ENCODE measurements at regions not wholly inside any gene's neighbourhood (a gene's known extent, or its start where the extent isn't known, plus 50 kb on each side); places are given as distances from the start of the nearest gene placed in this dataset.

GRCh38 chr5:104062621-104063377 is 500.2 kb upstream of the NUDT12 start:
- Histone ChIP-seq H3K18ac (ENCODE audit: insufficient read length, low read depth, low read length) (no peak overlapping the region), H3K23ac (ENCODE audit: insufficient read length, low read depth, low read length) (no peak overlapping the region), H3K4ac (ENCODE audit: low read depth, low read length) (no peak overlapping the region), H2BK15ac (ENCODE audit: low read depth, low read length) (no peak overlapping the region), H2BK5ac (ENCODE audit: insufficient read length, low read length) (no peak overlapping the region), H3K23me2 (ENCODE audit: insufficient read length, low read depth, low read length, poor library complexity, severe bottlenecking) (no peaks in the 10 kb centered on the region), H2BK20ac (ENCODE audit: low read depth, low read length, poor library complexity, severe bottlenecking) (no peak overlapping the region), H3K79me1 (ENCODE audit: insufficient read depth, low read depth, low read length, poor library complexity, severe bottlenecking) (no peaks in the 10 kb centered on the region), H4K20me1 (ENCODE audit: control insufficient read depth, insufficient read depth, insufficient read length) (no peaks in the 10 kb centered on the region), H3K9ac (ENCODE audit: extremely low read depth, insufficient read length, low read length) (no peak overlapping the region), H4K8ac (replicated peaks; ENCODE audit: insufficient read length, low read depth, low read length) (no peak overlapping the region), H3K27me3 (ENCODE audit: insufficient read depth, low read length) (no peaks in the 10 kb centered on the region), H3K9me3 (ENCODE audit: control insufficient read depth, low read depth, low read length) (no peaks in the 10 kb centered on the region), H3T11ph (ENCODE audit: low read length) (no peak overlapping the region), H4K91ac (ENCODE audit: insufficient read length, low read depth, low read length) (no peak overlapping the region), H3K4me1 (ENCODE audit: insufficient read depth, low read length) (no peaks in the 10 kb centered on the region), H2AK5ac (ENCODE audit: insufficient read length, low read length) (no peak overlapping the region), H2BK120ac (ENCODE audit: low read depth, low read length, poor library complexity, severe bottlenecking) (no peak overlapping the region), H3K56ac (ENCODE audit: insufficient read length, low read depth, low read length) (no peak overlapping the region), H2BK12ac (ENCODE audit: insufficient read length, low read depth, low read length) (no peak overlapping the region), H3K27ac (ENCODE audit: insufficient read length, low read depth, low read length) (no peak overlapping the region), H3K14ac (ENCODE audit: insufficient read depth, low read length) (no peak overlapping the region), H2AFZ (ENCODE audit: low read length) (no peak overlapping the region), H3K4me2 (ENCODE audit: insufficient read depth, insufficient read length, low read length) (no peak overlapping the region), H4K5ac (ENCODE audit: insufficient read length, low read depth, low read length) (no peak overlapping the region), H3K79me2 (ENCODE audit: insufficient read depth, low read length) (no peaks in the 10 kb centered on the region)
- WGBS (ENCODE audit: extremely low coverage, insufficient read length, low lambda C conversion rate), result no CpG with 5 or more reads among the region's 9 CpGs
- Mint-ChIP-seq H3K27ac (peak overlapping the region; percentile 80 to 90 (median 88); a peak in 6 of 7 replicates), H3K9me3 (peaks cover 0 to 3% of the 10 kb centered on the region in 2 experiments; a peak in 3 of 5 replicates), H3K4me3 (peak overlapping the region in 1 of 2 experiments; percentile 16; a peak in 1 of 5 replicates), H3K36me3 (ENCODE audit: insufficient read depth in 1 of 3, low read depth in 3 of 3) (peaks cover 0 to 18% (median 2%) of the 10 kb centered on the region in 3 experiments; a peak in 4 of 7 replicates), H3K4me1 (peaks cover 14 to 16% of the 10 kb centered on the region in 2 experiments), H3K27me3 (ENCODE audit: low read depth) (no peaks in the 10 kb centered on the region)
- DNase-seq, result peak; percentile 38
- TF ChIP-seq, protein P1, sequence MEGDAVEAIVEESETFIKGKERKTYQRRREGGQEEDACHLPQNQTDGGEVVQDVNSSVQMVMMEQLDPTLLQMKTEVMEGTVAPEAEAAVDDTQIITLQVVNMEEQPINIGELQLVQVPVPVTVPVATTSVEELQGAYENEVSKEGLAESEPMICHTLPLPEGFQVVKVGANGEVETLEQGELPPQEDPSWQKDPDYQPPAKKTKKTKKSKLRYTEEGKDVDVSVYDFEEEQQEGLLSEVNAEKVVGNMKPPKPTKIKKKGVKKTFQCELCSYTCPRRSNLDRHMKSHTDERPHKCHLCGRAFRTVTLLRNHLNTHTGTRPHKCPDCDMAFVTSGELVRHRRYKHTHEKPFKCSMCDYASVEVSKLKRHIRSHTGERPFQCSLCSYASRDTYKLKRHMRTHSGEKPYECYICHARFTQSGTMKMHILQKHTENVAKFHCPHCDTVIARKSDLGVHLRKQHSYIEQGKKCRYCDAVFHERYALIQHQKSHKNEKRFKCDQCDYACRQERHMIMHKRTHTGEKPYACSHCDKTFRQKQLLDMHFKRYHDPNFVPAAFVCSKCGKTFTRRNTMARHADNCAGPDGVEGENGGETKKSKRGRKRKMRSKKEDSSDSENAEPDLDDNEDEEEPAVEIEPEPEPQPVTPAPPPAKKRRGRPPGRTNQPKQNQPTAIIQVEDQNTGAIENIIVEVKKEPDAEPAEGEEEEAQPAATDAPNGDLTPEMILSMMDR (conservative IDR thresholded peaks at IDR 0.05), result no peak
